ENCODE measurements at regions not wholly inside any gene's neighbourhood (a gene's known extent, or its start where the extent isn't known, plus 50 kb on each side); places are given as distances from the start of the nearest gene placed in this dataset.

DNA sequence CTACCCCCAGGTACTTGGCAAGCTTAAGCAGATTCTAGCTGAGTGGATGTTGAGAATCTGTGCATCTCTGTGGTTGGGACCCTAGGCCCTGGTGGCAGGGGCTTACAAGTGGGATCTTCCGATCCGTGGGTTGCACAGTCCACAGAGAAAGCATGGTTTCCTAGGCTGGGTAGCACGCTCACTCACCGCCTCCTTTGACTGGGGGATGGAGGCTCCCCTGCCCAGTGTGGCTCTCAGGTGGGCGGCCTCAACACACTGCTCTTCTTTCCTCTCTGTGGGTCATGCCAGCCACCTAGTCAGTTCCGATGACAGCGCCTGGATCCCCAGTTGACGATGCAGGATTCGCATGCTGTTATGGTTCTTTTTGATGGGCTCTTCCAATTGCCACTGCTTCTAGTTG is 639.5 kb upstream of the ADAMTS5 start:
- intact Hi-C loops (cut with DNase I) = no loop called here
- peak in 1 of 10 donors; percentile 49 for DNase-seq

DNA sequence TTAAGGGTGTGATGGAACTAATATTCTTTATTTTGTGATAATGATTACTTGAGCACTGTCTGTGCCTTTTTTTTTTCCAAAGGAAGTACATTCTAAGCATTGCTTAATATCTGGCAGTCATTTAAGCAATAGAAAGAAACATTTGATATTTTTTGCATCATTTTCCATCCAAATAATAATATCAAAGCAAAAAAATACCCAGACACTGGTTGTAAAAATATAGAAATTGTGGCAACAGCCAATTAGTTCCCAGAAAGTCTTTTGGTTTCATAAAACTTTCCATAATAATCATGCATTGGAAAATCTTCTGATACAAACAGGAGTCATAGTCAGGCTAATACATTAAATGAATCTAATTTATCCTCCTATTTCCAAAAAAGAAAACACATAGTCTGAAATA is 629.3 kb upstream of the ADAMTS5 start:
- DNase-seq = no peak
- intact Hi-C loops (cut with DNase I) = no loop called here

DNA sequence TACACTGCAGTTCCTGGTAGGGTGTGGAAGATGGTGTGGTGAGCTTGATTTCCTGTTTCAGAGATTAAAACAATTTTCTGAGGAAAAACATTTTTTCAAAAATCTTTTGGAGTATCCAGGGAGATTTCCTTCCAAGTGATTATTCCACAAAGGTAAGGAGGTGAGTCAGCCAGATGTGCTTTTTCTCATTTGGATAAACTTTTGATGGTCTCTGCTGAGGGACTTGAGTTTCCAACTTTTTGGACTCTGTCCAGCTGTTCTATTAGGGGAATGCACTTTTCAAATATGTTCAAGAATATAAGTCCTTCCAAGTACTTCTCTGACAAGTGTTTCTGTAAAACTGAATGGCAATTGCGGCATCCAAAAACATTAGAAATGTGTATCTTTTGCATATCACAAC is 628.8 kb upstream of the ADAMTS5 start:
- intact Hi-C loops (cut with DNase I) = no loop called here
- no peak for DNase-seq

DNA sequence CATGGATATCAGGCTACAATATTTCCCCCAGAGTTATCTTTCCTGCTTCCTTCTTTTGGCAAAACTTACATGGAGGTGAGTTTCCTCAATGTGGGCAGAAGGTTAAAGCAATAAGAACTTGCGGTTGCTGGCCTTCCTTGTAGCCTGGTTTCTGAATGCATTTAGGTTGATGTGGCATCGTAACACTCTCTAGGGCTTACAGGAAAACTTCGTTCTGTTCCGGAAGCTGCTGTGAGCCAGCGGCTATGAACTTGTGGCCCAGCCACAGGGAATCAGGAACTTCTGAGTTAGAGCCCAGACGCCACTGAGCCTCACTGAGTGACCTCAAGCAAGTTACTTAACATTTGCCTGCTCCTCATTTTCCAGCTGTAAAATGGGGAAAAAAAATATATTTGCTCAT is 623.4 kb upstream of the ADAMTS5 start:
- intact Hi-C loops (cut with DNase I) = no loop called here
- DNase-seq = no peak

DNA sequence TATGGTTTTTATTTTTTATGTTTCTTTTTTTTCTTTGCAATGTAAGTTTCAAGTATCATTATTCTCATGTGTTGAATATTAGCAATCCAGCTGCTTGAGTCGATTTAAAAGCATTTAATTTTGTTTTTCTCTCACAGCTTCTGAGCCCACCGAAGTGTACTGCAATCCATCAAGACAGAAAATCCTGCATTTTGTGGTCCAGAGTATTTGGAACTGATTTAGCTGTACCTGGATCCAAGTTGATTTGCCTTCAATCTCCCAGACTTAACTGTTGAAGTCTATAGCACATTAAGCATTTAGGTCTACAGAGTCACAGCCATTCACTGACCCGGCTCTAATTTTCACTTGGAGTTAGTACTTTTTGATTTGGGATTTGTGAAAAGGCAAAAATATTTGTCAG is 622.9 kb upstream of the ADAMTS5 start:
- intact Hi-C loops (cut with DNase I) = no loop called here
- no peak for DNase-seq

DNA sequence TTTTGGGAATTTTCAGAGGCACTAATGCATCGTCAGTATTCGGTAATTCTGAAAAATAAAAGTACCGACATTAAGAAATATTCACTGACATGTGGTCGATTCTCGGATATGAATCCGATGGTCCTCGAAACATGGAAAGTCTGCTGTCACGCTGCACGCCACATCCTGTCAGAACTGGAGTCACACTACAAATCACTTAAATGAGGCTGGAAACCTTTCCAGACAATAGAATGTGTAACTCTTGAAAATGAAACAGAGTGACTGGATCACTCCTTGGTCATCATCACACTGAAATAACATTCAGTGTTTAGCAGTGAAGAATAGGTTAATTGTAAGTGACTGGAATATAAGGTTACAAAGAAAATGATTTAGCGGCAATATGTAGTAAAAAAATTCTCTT is 620.1 kb upstream of the ADAMTS5 start:
- DNase-seq = no peak
- intact Hi-C loops (cut with DNase I) = no loop called here

DNA sequence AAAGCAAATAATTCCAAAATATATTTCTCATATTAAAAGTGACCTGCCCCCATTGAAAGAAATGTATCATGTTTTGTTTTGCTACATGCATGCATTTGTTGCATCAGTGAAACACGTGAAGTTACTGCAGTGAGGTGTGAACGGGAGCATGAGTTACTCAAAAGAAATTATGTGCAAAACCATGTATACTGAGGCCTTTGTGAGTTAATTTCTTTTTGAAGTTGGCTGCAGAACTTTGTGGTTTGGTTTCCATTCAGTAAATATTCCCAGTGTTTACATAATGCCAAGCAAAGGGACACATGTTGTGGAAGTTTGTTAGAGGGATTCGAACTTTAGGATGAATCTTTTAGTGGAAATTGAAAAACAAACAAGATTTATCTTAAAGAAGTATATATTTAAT is 619.4 kb upstream of the ADAMTS5 start:
- no peak for DNase-seq
- intact Hi-C loops (cut with DNase I) = no loop called here

DNA sequence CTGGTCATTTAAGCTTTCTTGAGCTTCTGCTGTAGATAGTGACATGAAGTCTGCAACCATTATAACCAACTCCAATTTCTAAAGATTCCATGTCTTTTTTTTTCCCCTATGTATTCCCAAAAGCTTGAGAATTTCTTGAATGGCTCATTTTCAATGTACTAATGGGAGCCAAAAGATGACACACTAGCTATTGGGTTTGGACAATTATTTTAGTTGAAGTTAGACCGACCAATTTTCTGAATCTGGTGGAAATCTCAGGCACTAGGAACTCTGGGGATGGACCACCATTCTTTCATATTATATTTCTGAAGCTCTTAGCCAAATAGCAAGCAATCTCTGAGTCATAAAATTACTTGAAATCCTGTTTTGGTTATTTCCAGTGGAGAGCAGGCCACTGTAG is 617.4 kb upstream of the ADAMTS5 start:
- no peak for DNase-seq
- intact Hi-C loops (cut with DNase I) = no loop called here

DNA sequence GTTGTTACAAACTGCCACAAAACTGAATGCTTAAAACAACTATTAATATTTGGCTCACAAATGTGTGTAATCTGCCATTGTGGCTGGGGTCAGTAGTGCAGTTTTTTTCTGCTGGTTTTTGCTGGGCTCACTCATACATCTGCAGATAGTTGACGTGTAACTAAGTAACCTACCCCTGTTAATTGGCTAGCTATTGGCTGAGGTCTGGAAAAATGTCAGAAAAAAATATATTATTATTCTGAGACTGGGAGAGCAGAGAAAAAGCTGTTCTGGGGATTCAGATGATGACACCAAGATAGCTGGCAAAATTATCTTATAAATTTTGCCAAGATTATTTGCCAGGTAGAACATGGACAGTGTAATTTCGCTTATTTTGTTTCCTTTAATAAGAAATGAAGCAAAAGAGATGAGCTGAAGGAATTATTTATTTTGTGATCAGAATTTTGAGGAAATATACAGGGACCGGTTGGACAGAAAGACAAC is 616.1 kb upstream of the ADAMTS5 start:
- no peak for DNase-seq
- intact Hi-C loops (cut with DNase I) = no loop called here

DNA sequence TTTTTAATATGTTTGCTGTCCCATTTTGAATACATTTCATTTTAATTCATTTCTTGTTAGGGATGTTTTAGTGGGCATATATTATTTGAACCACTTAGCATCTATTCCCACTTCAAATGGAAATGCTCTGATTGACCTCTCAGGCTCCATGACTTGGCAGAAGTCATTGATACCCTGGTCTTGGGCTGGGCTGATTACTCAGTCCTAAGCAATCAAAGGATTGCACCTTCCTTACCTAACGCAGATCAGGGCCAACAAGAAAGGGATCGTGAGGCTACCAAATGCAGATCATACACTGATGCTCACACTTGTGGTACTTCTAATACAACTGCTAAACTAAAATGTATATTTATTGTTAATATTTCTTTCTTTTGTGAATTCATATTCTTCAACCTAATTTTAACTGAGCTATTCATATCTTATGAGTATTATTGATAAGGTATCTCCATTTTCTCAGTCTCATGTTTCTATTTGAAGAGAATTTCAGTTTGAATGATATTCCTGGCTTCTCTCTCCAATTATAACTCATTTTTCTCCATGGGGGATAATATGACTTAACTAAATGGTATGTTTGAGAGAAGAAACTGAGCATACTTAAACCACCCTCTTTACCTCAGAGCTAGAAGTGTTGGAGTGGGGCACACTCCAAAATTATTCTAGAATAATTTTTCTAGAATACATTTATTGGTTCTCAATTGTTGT is 615.5 kb upstream of the ADAMTS5 start:
- DNase-seq = no peak
- intact Hi-C loops (cut with DNase I) = no loop called here

DNA sequence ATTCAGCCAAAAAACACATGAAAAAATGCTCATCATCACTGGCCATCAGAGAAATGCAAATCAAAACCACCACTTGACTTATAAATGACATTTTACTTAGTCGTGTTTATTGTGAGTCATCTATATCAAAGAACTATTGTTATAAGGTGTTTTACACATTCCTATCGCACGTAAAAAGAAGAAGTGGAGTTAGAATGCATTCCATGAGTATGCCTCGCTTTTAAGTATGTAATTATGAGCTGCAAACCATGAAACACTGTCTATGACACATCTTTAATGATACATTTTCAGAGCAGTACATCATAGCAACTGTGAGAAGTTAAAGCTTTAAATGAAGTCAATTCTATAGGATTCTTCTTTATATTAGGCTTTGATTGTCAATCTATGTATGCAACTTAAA is 614.3 kb upstream of the ADAMTS5 start:
- intact Hi-C loops (cut with DNase I) = no loop called here
- no peak for DNase-seq

DNA sequence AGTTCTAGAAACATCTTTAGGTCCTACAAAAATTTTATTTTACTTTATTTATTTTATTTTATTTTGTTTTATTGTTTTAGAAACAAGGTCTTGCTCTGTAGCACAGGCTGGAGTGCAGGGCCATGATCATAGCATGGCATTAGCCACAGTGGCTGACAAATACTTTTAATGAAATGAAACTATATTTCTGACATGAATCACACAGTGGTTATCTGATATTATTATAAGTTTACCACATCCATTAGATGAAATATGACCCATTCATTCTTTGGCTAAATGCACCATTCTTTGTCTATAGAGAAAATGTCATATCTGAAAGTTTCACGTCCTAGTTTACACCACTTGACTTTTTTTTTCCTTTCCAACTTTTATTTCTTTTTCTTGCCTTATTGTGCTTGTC is 613.4 kb upstream of the ADAMTS5 start:
- DNase-seq = no peak
- intact Hi-C loops (cut with DNase I) = no loop called here

DNA sequence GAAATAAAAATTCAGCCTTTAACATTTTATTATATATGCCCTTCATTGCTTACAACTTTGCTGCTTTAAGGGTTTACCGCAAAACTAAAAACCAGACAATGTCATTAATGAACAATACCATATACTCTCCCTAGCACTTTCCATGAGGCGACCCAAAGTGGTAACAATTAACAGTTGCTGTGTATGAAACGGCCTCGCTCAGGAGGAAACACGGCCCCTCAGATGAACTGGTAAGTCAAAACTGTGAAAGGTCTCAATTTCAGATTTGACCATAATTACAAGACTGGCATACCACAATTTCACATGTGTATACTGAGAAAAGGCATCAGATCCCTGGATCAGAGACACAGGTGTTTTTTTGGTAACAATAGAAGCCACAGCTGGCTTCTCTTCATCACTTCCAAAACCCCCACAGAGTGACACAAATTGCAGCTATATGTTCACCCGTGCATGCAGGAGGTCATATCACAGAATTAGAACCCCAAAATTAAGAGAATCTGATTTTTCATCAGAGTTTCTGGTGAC is 611.9 kb upstream of the ADAMTS5 start:
- intact Hi-C loops (cut with DNase I) = no loop called here
- DNase-seq = no peak

DNA sequence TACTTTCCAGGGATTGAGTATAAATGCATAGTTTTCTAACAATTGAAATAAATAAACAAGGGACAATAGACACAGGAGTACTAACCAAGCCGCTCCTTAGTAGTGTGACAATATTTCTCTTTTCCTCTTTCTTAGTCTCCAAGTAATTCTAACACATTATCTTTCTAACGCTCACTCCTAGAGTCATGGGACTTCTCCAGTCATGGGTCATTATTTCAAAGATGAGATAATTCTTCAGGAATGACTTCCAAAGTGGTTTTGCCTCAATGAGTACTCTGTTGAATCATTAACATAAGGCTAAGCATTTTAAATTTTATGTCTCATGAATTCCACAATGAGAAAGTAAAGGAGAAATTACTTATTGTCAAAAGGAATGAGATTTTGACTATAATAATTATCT is 605.8 kb upstream of the ADAMTS5 start:
- DNase-seq = no peak
- intact Hi-C loops (cut with DNase I) = no loop called here

DNA sequence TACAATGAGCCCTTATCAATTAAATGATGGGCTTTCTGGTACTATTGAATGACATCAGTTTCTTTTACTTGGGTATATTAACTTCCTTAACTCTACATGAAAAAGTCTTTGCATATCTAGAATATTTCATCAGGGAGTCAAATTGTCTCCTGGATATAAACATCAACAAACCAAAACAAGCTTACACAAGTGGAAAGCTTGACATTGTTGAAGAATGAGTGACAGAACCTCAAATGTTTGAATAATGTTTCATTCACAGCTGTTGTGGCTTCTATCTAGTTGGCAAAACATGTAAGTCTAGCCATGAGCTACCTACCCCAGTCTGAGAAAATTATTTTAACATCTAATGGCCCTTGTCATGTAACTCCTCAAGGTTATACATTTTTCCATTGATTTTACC is 604.8 kb upstream of the ADAMTS5 start:
- intact Hi-C loops (cut with DNase I) = no loop called here
- DNase-seq = no peak

DNA sequence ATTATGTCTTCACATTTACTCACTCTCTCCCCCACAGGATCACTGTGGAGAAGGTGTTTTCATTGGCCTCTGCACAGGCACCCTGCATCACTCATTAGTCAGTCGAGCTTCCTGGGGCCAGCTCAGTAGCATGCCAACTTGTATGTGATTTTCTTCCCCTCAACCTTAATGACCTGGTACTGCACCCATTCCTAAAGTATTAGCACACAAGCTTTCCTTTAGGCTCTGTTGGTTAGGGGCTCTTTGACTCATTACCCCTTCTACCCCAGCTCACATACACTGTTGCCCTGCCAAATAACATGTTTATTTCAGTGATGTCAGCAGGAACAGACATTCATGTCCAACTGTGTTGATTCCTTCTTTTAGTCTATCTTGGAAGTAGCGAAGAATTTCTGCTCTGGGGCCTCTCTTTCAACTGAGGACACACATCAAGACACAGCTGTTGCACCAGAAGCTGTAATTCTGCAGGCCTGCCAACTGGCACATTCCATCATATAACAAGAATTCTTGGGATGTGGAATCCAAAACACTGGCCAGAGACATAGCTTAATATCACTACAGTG is 603.5 kb upstream of the ADAMTS5 start:
- DNase-seq = no peak
- intact Hi-C loops (cut with DNase I) = no loop called here

DNA sequence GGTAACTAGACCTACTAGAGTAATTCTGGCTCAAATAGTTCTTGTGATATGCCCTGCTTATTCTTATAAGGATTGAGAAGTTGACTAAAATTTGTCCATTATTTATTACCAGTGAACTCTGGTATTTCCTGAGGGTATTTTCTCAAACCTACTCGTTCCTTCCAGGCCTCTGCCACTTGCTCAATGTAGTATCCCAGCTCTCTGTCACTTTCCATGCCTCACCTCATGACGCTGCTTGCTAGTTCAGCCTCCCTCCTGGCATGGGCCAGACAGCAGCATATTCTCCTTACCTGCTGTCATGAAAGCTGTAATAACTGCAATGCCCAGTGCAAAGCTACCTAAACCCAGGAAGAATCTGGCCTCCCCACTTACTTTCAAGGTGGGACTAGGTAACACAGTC is 602.9 kb upstream of the ADAMTS5 start:
- no peak for DNase-seq
- intact Hi-C loops (cut with DNase I) = loop anchor here (10.0 kb wide), 1 partner anchor 125 kb away; no protein-coding TSS in a partner anchor

DNA sequence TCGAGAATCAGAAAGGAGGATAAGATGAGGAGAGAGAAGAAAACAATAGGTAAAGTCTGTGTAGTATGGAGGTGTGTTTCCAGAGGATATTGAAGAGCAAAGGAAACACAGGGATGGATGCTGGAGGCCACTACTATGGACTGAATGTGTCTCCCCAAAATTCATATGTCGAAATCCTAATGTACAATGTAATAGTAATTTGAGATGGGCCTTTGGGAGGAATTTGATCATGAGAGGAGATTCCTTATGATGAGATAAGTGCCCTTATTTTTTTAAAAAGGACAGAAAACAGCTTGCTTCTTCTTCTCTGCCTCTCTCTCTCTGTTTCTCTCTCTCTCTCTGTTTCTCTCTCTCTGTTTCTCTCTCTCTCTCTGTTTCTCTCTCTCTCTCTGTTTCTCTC is 602.2 kb upstream of the ADAMTS5 start:
- intact Hi-C loops (cut with DNase I) = loop anchor here (10.0 kb wide), 1 partner anchor 126 kb away; no protein-coding TSS in a partner anchor
- DNase-seq = no peak

DNA sequence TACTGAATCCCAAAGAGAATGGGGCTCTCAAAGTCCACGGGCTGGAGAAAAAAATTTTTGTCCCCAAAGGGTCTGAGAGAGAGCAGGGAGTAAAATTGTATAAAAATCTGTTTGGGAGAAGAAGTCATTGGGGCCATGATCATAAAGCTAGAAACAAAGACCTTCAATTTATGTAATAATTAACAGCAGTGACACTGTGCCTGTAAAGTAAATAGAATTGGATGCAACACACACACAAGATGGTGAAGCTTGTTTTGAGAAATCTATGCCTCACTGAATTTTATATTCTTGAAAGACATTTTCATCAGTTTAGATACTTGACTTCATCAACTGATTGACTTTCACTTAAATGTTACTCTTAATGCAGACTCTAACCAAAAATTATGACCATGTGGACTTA is 600.5 kb upstream of the ADAMTS5 start:
- DNase-seq = no peak
- intact Hi-C loops (cut with DNase I) = loop anchor here (10.0 kb wide), 1 partner anchor 127 kb away; no protein-coding TSS in a partner anchor

DNA sequence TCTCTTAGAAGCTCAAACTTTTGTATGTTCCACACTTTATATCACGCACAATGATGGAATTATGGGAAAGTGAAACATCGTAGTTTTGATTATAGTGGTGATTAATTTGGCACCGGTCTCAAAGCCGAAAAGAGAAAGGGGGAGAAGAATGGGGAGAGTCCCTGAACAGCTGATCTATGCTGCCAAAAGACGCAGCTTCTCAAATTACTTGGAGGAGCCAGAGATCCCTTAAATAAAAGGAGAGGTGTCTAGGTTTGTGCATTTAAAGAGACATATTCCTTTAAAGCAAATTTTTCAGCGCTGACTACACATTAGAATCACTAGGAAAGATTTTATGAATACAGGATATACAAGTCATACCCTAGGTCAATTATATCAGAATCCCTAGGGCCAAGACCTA is 599.6 kb upstream of the ADAMTS5 start:
- DNase-seq = no peak
- intact Hi-C loops (cut with DNase I) = loop anchor here (10.0 kb wide), 1 partner anchor 128 kb away; no protein-coding TSS in a partner anchor

DNA sequence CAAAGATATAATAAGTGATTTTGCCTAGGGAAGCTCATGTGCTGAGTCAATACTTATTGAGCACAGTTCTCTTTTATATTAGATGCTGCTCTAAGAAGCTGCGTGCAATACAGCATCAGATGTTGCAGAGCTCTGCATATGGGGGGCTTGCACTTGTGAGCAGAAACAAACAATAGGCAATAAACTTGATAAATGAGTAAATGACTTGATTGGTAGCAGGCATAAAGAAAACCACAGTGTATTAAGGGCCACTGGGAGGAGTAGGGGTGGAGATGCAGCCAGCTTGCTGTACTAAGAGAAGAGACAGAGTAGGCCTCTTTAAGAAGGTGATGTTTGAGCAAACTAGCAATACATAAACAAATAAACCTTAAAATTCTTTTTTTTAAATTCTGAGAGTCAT is 598.5 kb upstream of the ADAMTS5 start:
- intact Hi-C loops (cut with DNase I) = loop anchor here (10.0 kb wide), 1 partner anchor 129 kb away; no protein-coding TSS in a partner anchor
- DNase-seq = no peak

Data from posterior cingulate gyrus (tissue), 11 donors.